ENCODE measurements at regions not wholly inside any gene's neighbourhood (a gene's known extent, or its start where the extent isn't known, plus 50 kb on each side); places are given as distances from the start of the nearest gene placed in this dataset.
"Not testable (repeated sequence)": the region's sequence is repeated elsewhere in the genome, so short reads cannot be mapped to it uniquely, and the experiment has no call there.

- DNase-seq, result no peak
- CTCF ChIA-PET, result interaction anchor here in 1 of 2 donors (0.6 kb wide), 1 partner anchor 62 kb away, joined by 3 read pairs; no protein-coding TSS in a partner anchor
- H3K27me3 Mint-ChIP-seq, result peaks cover 7 to 8% of the 10 kb centered on the region in 2 donors
- H3K27me3 ChIP-seq (replicated peaks in 1 of 2; ENCODE audit: control insufficient read depth in 2 of 2, extremely low read depth in 1 of 2, insufficient read depth in 2 of 2, low read length in 1 of 2), result no peaks in the 10 kb centered on the region
- H3K36me3 ChIP-seq (ENCODE audit: control insufficient read depth in 2 of 2, extremely low read depth in 1 of 2, insufficient read depth in 1 of 2, low read length in 1 of 2), result no peaks in the 10 kb centered on the region
- H3K4me3 Mint-ChIP-seq, result no peak overlapping the region
- ATAC-seq (replicated peaks in 1 of 4), result no peak
- H3K4me1 Mint-ChIP-seq, result peaks cover 0 to 2% (median 2%) of the 10 kb centered on the region in 3 donors
- 15% methylated on average over 4 of the region's 10 CpGs for WGBS (ENCODE audit: insufficient coverage)
- POLR2A ChIA-PET, result no interaction called here
- H3K27ac Mint-ChIP-seq, result no peak overlapping the region
- no peaks in the 10 kb centered on the region for H3K36me3 Mint-ChIP-seq
- no peak overlapping the region for H3K4me3 ChIP-seq (ENCODE audit: control insufficient read depth in 1 of 2, extremely low read depth in 1 of 2, low read length in 1 of 2)
- H3K4me1 ChIP-seq (ENCODE audit: control insufficient read depth in 1 of 2, extremely low read depth in 1 of 2, insufficient read depth in 2 of 2, low read length in 2 of 2), result no peaks in the 10 kb centered on the region
- H3K9me3 Mint-ChIP-seq, result no peaks in the 10 kb centered on the region
- no peak overlapping the region for H3K27ac ChIP-seq (ENCODE audit: low read length)
- H3K9me3 ChIP-seq, result no peaks in the 10 kb centered on the region
Observed at GRCh38 chr6:16824845-16825685, 63.8 kb upstream of the ATXN1 start.

GRCh38 chr6:16823718-16824352, 62.6 kb upstream of the ATXN1 start:
- DNase-seq, result no peak
- H3K36me3 ChIP-seq (ENCODE audit: control insufficient read depth in 2 of 2, extremely low read depth in 1 of 2, insufficient read depth in 1 of 2, low read length in 1 of 2), result no peaks in the 10 kb centered on the region
- H3K27me3 Mint-ChIP-seq, result peaks cover 7 to 8% of the 10 kb centered on the region in 2 donors
- H3K4me1 ChIP-seq (ENCODE audit: control insufficient read depth in 1 of 2, extremely low read depth in 1 of 2, insufficient read depth in 2 of 2, low read length in 2 of 2), result no peaks in the 10 kb centered on the region
- H3K27ac ChIP-seq (ENCODE audit: low read length), result no peak overlapping the region
- no CpG with 5 or more reads among the region's 2 CpGs for WGBS (ENCODE audit: insufficient coverage)
- no peaks in the 10 kb centered on the region for H3K9me3 Mint-ChIP-seq
- H3K27ac Mint-ChIP-seq, result no peak overlapping the region
- H3K36me3 Mint-ChIP-seq, result no peaks in the 10 kb centered on the region
- no peak overlapping the region for H3K4me3 Mint-ChIP-seq
- ChIA-PET POLR2A (no interaction called here), CTCF (no interaction called here)
- peaks cover 0 to 2% of the 10 kb centered on the region in 2 experiments for H3K27me3 ChIP-seq (replicated peaks in 1 of 2; ENCODE audit: control insufficient read depth in 2 of 2, extremely low read depth in 1 of 2, insufficient read depth in 2 of 2, low read length in 1 of 2)
- no peaks in the 10 kb centered on the region for H3K9me3 ChIP-seq
- no peak overlapping the region for H3K4me3 ChIP-seq (ENCODE audit: control insufficient read depth in 1 of 2, extremely low read depth in 1 of 2, low read length in 1 of 2)
- peaks cover 0 to 2% (median 2%) of the 10 kb centered on the region in 3 donors for H3K4me1 Mint-ChIP-seq
- ATAC-seq (replicated peaks in 1 of 4), result no peak

GRCh38 chr6:16822975-16823717, 61.9 kb upstream of the ATXN1 start:
- ChIA-PET POLR2A (no interaction called here), CTCF (no interaction called here)
- Mint-ChIP-seq H3K4me3 (no peak overlapping the region), H3K27ac (no peak overlapping the region), H3K9me3 (no peaks in the 10 kb centered on the region), H3K36me3 (no peaks in the 10 kb centered on the region), H3K4me1 (peaks cover 0 to 2% (median 2%) of the 10 kb centered on the region in 3 donors), H3K27me3 (peaks cover 7 to 8% of the 10 kb centered on the region in 2 donors)
- ATAC-seq (replicated peaks in 1 of 4) (no peak), DNase-seq (no peak)
- H3K4me3 ChIP-seq (ENCODE audit: control insufficient read depth in 1 of 2, extremely low read depth in 1 of 2, low read length in 1 of 2), result no peak overlapping the region
- 89% methylated on average over 3 of the region's 8 CpGs for WGBS (ENCODE audit: insufficient coverage)
- H3K27me3 ChIP-seq (replicated peaks in 1 of 2; ENCODE audit: control insufficient read depth in 2 of 2, extremely low read depth in 1 of 2, insufficient read depth in 2 of 2, low read length in 1 of 2), result peaks cover 0 to 2% of the 10 kb centered on the region in 2 experiments
- no peaks in the 10 kb centered on the region for H3K9me3 ChIP-seq
- no peak overlapping the region for H3K27ac ChIP-seq (ENCODE audit: low read length)
- no peaks in the 10 kb centered on the region for H3K4me1 ChIP-seq (ENCODE audit: control insufficient read depth in 1 of 2, extremely low read depth in 1 of 2, insufficient read depth in 2 of 2, low read length in 2 of 2)
- no peaks in the 10 kb centered on the region for H3K36me3 ChIP-seq (ENCODE audit: control insufficient read depth in 2 of 2, extremely low read depth in 1 of 2, insufficient read depth in 1 of 2, low read length in 1 of 2)

GRCh38 chr6:16822529-16822928, 61.3 kb upstream of the ATXN1 start:
- no peak overlapping the region for H3K27ac ChIP-seq (ENCODE audit: low read length)
- Mint-ChIP-seq H3K9me3 (no peaks in the 10 kb centered on the region), H3K27me3 (peaks cover 7 to 8% of the 10 kb centered on the region in 2 donors), H3K36me3 (no peaks in the 10 kb centered on the region), H3K4me3 (no peak overlapping the region), H3K27ac (no peak overlapping the region), H3K4me1 (peaks cover 0 to 1% (median 1%) of the 10 kb centered on the region in 3 donors)
- no peaks in the 10 kb centered on the region for H3K9me3 ChIP-seq
- no peaks in the 10 kb centered on the region for H3K4me1 ChIP-seq (ENCODE audit: control insufficient read depth in 1 of 2, extremely low read depth in 1 of 2, insufficient read depth in 2 of 2, low read length in 2 of 2)
- WGBS (ENCODE audit: insufficient coverage), result no CpG with 5 or more reads among the region's 2 CpGs
- peaks cover 0 to 2% of the 10 kb centered on the region in 2 experiments for H3K27me3 ChIP-seq (replicated peaks in 1 of 2; ENCODE audit: control insufficient read depth in 2 of 2, extremely low read depth in 1 of 2, insufficient read depth in 2 of 2, low read length in 1 of 2)
- no peak for DNase-seq
- no peaks in the 10 kb centered on the region for H3K36me3 ChIP-seq (ENCODE audit: control insufficient read depth in 2 of 2, extremely low read depth in 1 of 2, insufficient read depth in 1 of 2, low read length in 1 of 2)
- POLR2A ChIA-PET, result no interaction called here
- no peak overlapping the region for H3K4me3 ChIP-seq (ENCODE audit: control insufficient read depth in 1 of 2, extremely low read depth in 1 of 2, low read length in 1 of 2)
- no peak for ATAC-seq (replicated peaks in 1 of 4)
- CTCF ChIA-PET, result no interaction called here

GRCh38 chr6:16821834-16822264, 60.6 kb upstream of the ATXN1 start:
- Histone ChIP-seq H3K36me3 (ENCODE audit: control insufficient read depth in 2 of 2, extremely low read depth in 1 of 2, insufficient read depth in 1 of 2, low read length in 1 of 2) (no peaks in the 10 kb centered on the region), H3K4me1 (ENCODE audit: control insufficient read depth in 1 of 2, extremely low read depth in 1 of 2, insufficient read depth in 2 of 2, low read length in 2 of 2) (no peaks in the 10 kb centered on the region), H3K4me3 (ENCODE audit: control insufficient read depth in 1 of 2, extremely low read depth in 1 of 2, low read length in 1 of 2) (no peak overlapping the region), H3K27ac (ENCODE audit: low read length) (no peak overlapping the region), H3K27me3 (replicated peaks in 1 of 2; ENCODE audit: control insufficient read depth in 2 of 2, extremely low read depth in 1 of 2, insufficient read depth in 2 of 2, low read length in 1 of 2) (peaks cover 0 to 2% of the 10 kb centered on the region in 2 experiments), H3K9me3 (no peaks in the 10 kb centered on the region)
- Mint-ChIP-seq H3K27me3 (peaks cover 7 to 8% of the 10 kb centered on the region in 2 donors), H3K4me3 (no peak overlapping the region), H3K27ac (no peak overlapping the region), H3K36me3 (no peaks in the 10 kb centered on the region), H3K9me3 (no peaks in the 10 kb centered on the region), H3K4me1 (no peaks in the 10 kb centered on the region)
- no peak for DNase-seq
- ATAC-seq (replicated peaks in 1 of 4), result no peak
- ChIA-PET CTCF (no interaction called here), POLR2A (no interaction called here)
- WGBS (ENCODE audit: insufficient coverage), result 100% methylated on average over 3 of the region's 5 CpGs

GRCh38 chr6:16820262-16820661, 59.0 kb upstream of the ATXN1 start:
- ATAC-seq (replicated peaks in 1 of 4); H3K27ac ChIP-seq (ENCODE audit: low read length); H3K27me3 ChIP-seq (replicated peaks in 1 of 2; ENCODE audit: control insufficient read depth in 2 of 2, extremely low read depth in 1 of 2, insufficient read depth in 2 of 2, low read length in 1 of 2); H3K27ac Mint-ChIP-seq; CTCF ChIA-PET; H3K9me3 ChIP-seq; H3K4me1 Mint-ChIP-seq; DNase-seq; H3K36me3 Mint-ChIP-seq; H3K9me3 Mint-ChIP-seq; H3K4me3 ChIP-seq (ENCODE audit: control insufficient read depth in 1 of 2, extremely low read depth in 1 of 2, low read length in 1 of 2); POLR2A ChIA-PET; H3K36me3 ChIP-seq (ENCODE audit: control insufficient read depth in 2 of 2, extremely low read depth in 1 of 2, insufficient read depth in 1 of 2, low read length in 1 of 2); H3K4me1 ChIP-seq (ENCODE audit: control insufficient read depth in 1 of 2, extremely low read depth in 1 of 2, insufficient read depth in 2 of 2, low read length in 2 of 2); H3K27me3 Mint-ChIP-seq; H3K4me3 Mint-ChIP-seq: not testable (repeated sequence)
- WGBS (ENCODE audit: insufficient coverage), result no CpG with 5 or more reads among the region's 3 CpGs
